ENCODE measurements at regions not wholly inside any gene's neighbourhood (a gene's known extent, or its start where the extent isn't known, plus 50 kb on each side); places are given as distances from the start of the nearest gene placed in this dataset.

GRCh38 chr4:11496351-11496829, 67.7 kb upstream of the HS3ST1 start:
- no peak for DNase-seq

- no peak for DNase-seq
Measured at GRCh38 chr4:11495818-11496217, 67.1 kb upstream of the HS3ST1 start.

GRCh38 chr4:11495291-11495690, 66.6 kb upstream of the HS3ST1 start:
- DNase-seq: peak; percentile 20

GRCh38 chr4:11494232-11494631, 65.5 kb upstream of the HS3ST1 start:
- no peak for DNase-seq

- no peak for DNase-seq
Measured at GRCh38 chr4:11489453-11490083, 60.9 kb upstream of the HS3ST1 start.

- no peak for DNase-seq
Measured at GRCh38 chr4:11488657-11489452, 60.2 kb upstream of the HS3ST1 start.

- peak; percentile 71 for DNase-seq
Measured at GRCh38 chr4:11487868-11488544, 59.3 kb upstream of the HS3ST1 start.

GRCh38 chr4:11487139-11487538, 58.4 kb upstream of the HS3ST1 start:
- DNase-seq: no peak

- DNase-seq: no peak
Measured at GRCh38 chr4:11485926-11486325, 57.2 kb upstream of the HS3ST1 start.

- DNase-seq: no peak
Measured at GRCh38 chr4:11484531-11484930, 55.8 kb upstream of the HS3ST1 start.

- peak; percentile 62 for DNase-seq
Measured at GRCh38 chr4:11483046-11483445, 54.4 kb upstream of the HS3ST1 start.

- peak; percentile 92 for DNase-seq
Measured at GRCh38 chr4:11480683-11481082, 52.0 kb upstream of the HS3ST1 start.
